Left hindlimb (tissue), 1 donor: ENCODE measurements at regions not wholly inside any gene's neighbourhood (a gene's known extent, or its start where the extent isn't known, plus 50 kb on each side); places are given as distances from the start of the nearest gene placed in this dataset.
"Not testable (repeated sequence)": the region's sequence is repeated elsewhere in the genome, so short reads cannot be mapped to it uniquely, and the experiment has no call there.

Experiments
- DNase-seq: peaks from one replicate; pipeline ENCODE4 v3.0.0-alpha.2; 2018

- DNase-seq = not testable (repeated sequence)
These were observed 82.8 kb upstream of the PHACTR1 start for GRCh38 chr6:12633746-12634145.

GRCh38 chr6:12635375-12635774 lies 81.2 kb upstream of the PHACTR1 start:
- no peak for DNase-seq

GRCh38 chr6:12635813-12636212 lies 80.8 kb upstream of the PHACTR1 start:
- DNase-seq = no peak

- DNase-seq = no peak
These were observed 80.2 kb upstream of the PHACTR1 start for GRCh38 chr6:12636336-12636735.

- no peak for DNase-seq
These were observed 78.5 kb upstream of the PHACTR1 start for GRCh38 chr6:12637960-12638641.

- DNase-seq = no peak
These were observed 76.1 kb upstream of the PHACTR1 start for GRCh38 chr6:12640438-12640837.

- not testable (repeated sequence) for DNase-seq
These were observed 74.8 kb upstream of the PHACTR1 start for GRCh38 chr6:12641785-12642184.

- DNase-seq = no peak
These were observed 70.6 kb upstream of the PHACTR1 start for GRCh38 chr6:12645941-12646340.

- no peak for DNase-seq
These were observed 68.4 kb upstream of the PHACTR1 start for GRCh38 chr6:12648171-12648570.

GRCh38 chr6:12649325-12649724 lies 67.2 kb upstream of the PHACTR1 start:
- no peak for DNase-seq

- DNase-seq = no peak
These were observed 63.1 kb upstream of the PHACTR1 start for GRCh38 chr6:12653486-12653885.

- DNase-seq = no peak
These were observed 62.5 kb upstream of the PHACTR1 start for GRCh38 chr6:12654107-12654506.

GRCh38 chr6:12654514-12654913 lies 62.1 kb upstream of the PHACTR1 start:
- DNase-seq = no peak

- no peak for DNase-seq
These were observed 59.7 kb upstream of the PHACTR1 start for GRCh38 chr6:12656906-12657305.

GRCh38 chr6:12657884-12658283 lies 58.7 kb upstream of the PHACTR1 start:
- no peak for DNase-seq

- no peak for DNase-seq
These were observed 55.0 kb upstream of the PHACTR1 start for GRCh38 chr6:12661432-12662089.
